MM.1S (cell line): ENCODE measurements at regions not wholly inside any gene's neighbourhood (a gene's known extent, or its start where the extent isn't known, plus 50 kb on each side); places are given as distances from the start of the nearest gene placed in this dataset.

Experiments used
- EZH2 ChIP-seq: fragments of 300-600 bp; sonication (generic); optimal IDR thresholded peaks from 2 replicates; pipeline ENCODE3; 2017; ENCODE audit warnings: low read depth, mild to moderate bottlenecking, antibody characterized with exemption, low read length, mixed read lengths
- TF ChIP-seq, protein P1 (sequence below): fragments of 300-600 bp; sonication (generic); IDR thresholded peaks from 2 replicates; pipeline ENCODE4 v1.5.1; 2016; ENCODE audit warnings: antibody characterized with exemption, low read length, mixed read lengths

- TF ChIP-seq, protein P1, sequence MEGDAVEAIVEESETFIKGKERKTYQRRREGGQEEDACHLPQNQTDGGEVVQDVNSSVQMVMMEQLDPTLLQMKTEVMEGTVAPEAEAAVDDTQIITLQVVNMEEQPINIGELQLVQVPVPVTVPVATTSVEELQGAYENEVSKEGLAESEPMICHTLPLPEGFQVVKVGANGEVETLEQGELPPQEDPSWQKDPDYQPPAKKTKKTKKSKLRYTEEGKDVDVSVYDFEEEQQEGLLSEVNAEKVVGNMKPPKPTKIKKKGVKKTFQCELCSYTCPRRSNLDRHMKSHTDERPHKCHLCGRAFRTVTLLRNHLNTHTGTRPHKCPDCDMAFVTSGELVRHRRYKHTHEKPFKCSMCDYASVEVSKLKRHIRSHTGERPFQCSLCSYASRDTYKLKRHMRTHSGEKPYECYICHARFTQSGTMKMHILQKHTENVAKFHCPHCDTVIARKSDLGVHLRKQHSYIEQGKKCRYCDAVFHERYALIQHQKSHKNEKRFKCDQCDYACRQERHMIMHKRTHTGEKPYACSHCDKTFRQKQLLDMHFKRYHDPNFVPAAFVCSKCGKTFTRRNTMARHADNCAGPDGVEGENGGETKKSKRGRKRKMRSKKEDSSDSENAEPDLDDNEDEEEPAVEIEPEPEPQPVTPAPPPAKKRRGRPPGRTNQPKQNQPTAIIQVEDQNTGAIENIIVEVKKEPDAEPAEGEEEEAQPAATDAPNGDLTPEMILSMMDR, result no peak
- TF ChIP-seq EZH2, result no peak
Observed at GRCh38 chr6:78476561-78476960, 390.8 kb upstream of the IRAK1BP1 start.
